Suprapubic skin (tissue), 4 donors: ENCODE measurements at regions not wholly inside any gene's neighbourhood (a gene's known extent, or its start where the extent isn't known, plus 50 kb on each side); places are given as distances from the start of the nearest gene placed in this dataset.

Experiments used
- DNase-seq, 2 donors: peaks; one replicate each; pipeline ENCODE4 v3.0.0-alpha.2; 2019; ENCODE audit warnings: low spot score in 2 of 2
- H3K27ac ChIP-seq: fragments of 200-600 bp; sonication (generic); one replicate; pipeline ENCODE4 v1.5.1; 2019
- H3K27me3 ChIP-seq: fragments of 200-600 bp; sonication (generic); one replicate; pipeline ENCODE4 v1.5.1; 2019
- H3K36me3 ChIP-seq: fragments of 200-600 bp; sonication (generic); one replicate; pipeline ENCODE4 v1.5.1; 2019
- H3K4me1 ChIP-seq: fragments of 200-600 bp; sonication (generic); one replicate; pipeline ENCODE4 v1.5.1; 2019
- H3K4me3 ChIP-seq: fragments of 200-600 bp; sonication (generic); one replicate; pipeline ENCODE4 v1.5.1; 2019; ENCODE audit warnings: mild to moderate bottlenecking
- H3K9me3 ChIP-seq: fragments of 200-600 bp; sonication (generic); one replicate; pipeline ENCODE4 v1.5.1; 2019
- EP300 ChIP-seq: sonication (generic); formaldehyde crosslinking; IDR thresholded peaks from one replicate; pipeline ENCODE4 v1.6.1; 2017; ENCODE audit warnings: antibody characterized with exemption
- POLR2A ChIP-seq, 2 donors: fragments of 450-650 bp; IDR thresholded peaks; one replicate each; pipeline ENCODE4 v1.6.1; 2017; ENCODE audit warnings: antibody characterized with exemption in 2 of 2, mild to moderate bottlenecking in 2 of 2, moderate library complexity in 2 of 2
- POLR2AphosphoS5 ChIP-seq, 3 donors: sonication (generic); formaldehyde crosslinking; IDR thresholded peaks; one replicate each; pipeline ENCODE4 v1.6.1; 2017; ENCODE audit warnings: antibody characterized with exemption in 3 of 3
- WGBS: methylation state at CpG from one replicate; pipeline ENCODE4 v1.1.5; 2018; 5-methylcytosine and 5-hydroxymethylcytosine counted together
- TF ChIP-seq, protein P1 (sequence below), 2 donors: fragments of 200-600 bp in 1 of 2; fragments of 450-650 bp in 1 of 2; sonication (generic) in 1 of 2; IDR thresholded peaks; one replicate each; pipeline ENCODE4 v1.5.1; 2016 to 2019; ENCODE audit warnings: antibody characterized with exemption in 2 of 2, mild to moderate bottlenecking in 1 of 2, moderate library complexity in 1 of 2

- H3K27ac ChIP-seq, result no peak overlapping the region
- H3K4me1 ChIP-seq, result no peaks in the 10 kb centered on the region
- H3K36me3 ChIP-seq, result no peaks in the 10 kb centered on the region
- H3K9me3 ChIP-seq, result no peaks in the 10 kb centered on the region
- TF ChIP-seq, protein P1, sequence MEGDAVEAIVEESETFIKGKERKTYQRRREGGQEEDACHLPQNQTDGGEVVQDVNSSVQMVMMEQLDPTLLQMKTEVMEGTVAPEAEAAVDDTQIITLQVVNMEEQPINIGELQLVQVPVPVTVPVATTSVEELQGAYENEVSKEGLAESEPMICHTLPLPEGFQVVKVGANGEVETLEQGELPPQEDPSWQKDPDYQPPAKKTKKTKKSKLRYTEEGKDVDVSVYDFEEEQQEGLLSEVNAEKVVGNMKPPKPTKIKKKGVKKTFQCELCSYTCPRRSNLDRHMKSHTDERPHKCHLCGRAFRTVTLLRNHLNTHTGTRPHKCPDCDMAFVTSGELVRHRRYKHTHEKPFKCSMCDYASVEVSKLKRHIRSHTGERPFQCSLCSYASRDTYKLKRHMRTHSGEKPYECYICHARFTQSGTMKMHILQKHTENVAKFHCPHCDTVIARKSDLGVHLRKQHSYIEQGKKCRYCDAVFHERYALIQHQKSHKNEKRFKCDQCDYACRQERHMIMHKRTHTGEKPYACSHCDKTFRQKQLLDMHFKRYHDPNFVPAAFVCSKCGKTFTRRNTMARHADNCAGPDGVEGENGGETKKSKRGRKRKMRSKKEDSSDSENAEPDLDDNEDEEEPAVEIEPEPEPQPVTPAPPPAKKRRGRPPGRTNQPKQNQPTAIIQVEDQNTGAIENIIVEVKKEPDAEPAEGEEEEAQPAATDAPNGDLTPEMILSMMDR (IDR thresholded peaks at IDR 0.05), result no peak
- no peak for TF ChIP-seq POLR2AphosphoS5 (IDR thresholded peaks at IDR 0.05)
- TF ChIP-seq EP300, result no peak
- no peak for TF ChIP-seq POLR2A (IDR thresholded peaks at IDR 0.05)
- DNase-seq, result no peak
- peaks cover under 1% of the 10 kb centered on the region for H3K27me3 ChIP-seq
- no peak overlapping the region for H3K4me3 ChIP-seq
- WGBS, result 78% methylated on average over 5 of the region's 5 CpGs
Measured at GRCh38 chr21:38139380-38140168, 117.2 kb upstream of the KCNJ15 start.

DNA sequence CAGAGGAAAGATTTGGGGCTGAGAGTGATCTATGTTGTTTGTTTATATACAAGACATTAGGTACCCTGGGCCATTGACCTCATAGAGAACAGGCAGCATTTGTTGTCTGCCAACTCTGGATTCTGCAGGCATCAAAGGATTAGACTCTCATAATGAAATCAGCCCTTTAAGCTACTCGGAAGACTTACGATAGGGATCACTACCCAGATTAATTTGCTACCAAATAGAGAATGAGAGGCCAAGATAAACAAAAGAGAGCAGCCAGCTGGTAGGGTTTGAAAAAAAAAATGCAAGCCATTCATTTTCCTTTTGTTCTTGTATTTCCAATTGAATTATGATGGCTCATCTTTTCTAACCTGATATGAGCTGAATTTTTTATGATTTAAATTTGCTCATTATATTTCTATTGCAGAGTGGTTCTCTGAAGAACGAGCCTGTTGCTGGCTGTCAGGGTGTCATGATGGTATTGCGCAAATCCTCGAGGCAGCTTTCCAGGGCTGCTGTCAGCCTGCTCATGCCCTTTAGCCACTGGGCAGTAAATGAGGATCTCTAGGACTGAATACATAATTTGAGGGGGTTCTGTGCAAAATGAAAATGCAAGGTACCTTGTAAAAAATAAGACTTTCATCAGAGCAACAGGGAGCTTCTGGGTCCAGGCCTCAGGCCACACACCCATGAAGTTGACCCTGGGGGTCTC, 116.4 kb upstream of the KCNJ15 start:
- DNase-seq, result no peak
- no peak overlapping the region for H3K4me3 ChIP-seq
- 40% methylated on average over 5 of the region's 5 CpGs for WGBS
- no peaks in the 10 kb centered on the region for H3K27me3 ChIP-seq
- TF ChIP-seq POLR2AphosphoS5 (IDR thresholded peaks at IDR 0.05) (no peak), POLR2A (IDR thresholded peaks at IDR 0.05) (no peak), EP300 (no peak)
- TF ChIP-seq, protein P1 (IDR thresholded peaks at IDR 0.05), result no peak
- no peaks in the 10 kb centered on the region for H3K4me1 ChIP-seq
- H3K27ac ChIP-seq, result no peak overlapping the region
- H3K36me3 ChIP-seq, result no peaks in the 10 kb centered on the region
- H3K9me3 ChIP-seq, result no peaks in the 10 kb centered on the region

GRCh38 chr21:38142224-38142623, 114.6 kb upstream of the KCNJ15 start:
- no peak for TF ChIP-seq POLR2A (IDR thresholded peaks at IDR 0.05)
- TF ChIP-seq, protein P1 (IDR thresholded peaks at IDR 0.05), result no peak
- no peak for TF ChIP-seq POLR2AphosphoS5 (IDR thresholded peaks at IDR 0.05)
- TF ChIP-seq EP300, result no peak
- H3K27ac ChIP-seq, result no peak overlapping the region
- DNase-seq, result no peak

DNA sequence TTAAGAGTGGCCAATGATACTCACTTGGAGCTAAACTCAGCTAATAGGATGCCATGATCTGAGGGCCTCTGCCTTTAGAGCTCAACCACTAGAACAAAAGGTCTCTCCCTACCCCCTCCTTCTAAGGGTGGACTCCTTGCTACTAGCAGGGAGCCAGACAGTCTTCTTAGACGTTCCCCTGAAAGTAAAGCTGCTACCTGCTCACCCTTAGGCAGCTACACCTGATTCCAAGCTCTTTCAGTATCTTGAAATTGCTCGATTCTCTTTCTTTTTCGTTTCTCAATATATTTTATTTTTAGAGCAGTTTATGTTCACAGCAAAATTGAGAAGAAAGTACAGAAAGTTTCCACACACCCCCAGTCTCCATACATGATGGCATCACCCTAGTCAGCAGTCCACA, 112.6 kb upstream of the KCNJ15 start:
- H3K36me3 ChIP-seq, result no peaks in the 10 kb centered on the region
- no peak overlapping the region for H3K4me3 ChIP-seq
- H3K4me1 ChIP-seq, result no peaks in the 10 kb centered on the region
- H3K27ac ChIP-seq, result no peak overlapping the region
- no peaks in the 10 kb centered on the region for H3K9me3 ChIP-seq
- TF ChIP-seq, protein P1 (IDR thresholded peaks at IDR 0.05), result no peak
- TF ChIP-seq POLR2AphosphoS5 (IDR thresholded peaks at IDR 0.05), result no peak
- no peak for TF ChIP-seq POLR2A (IDR thresholded peaks at IDR 0.05)
- no peak for TF ChIP-seq EP300
- no peaks in the 10 kb centered on the region for H3K27me3 ChIP-seq
- DNase-seq, result no peak
- WGBS, result 63% methylated on average over 3 of the region's 3 CpGs

More at GRCh38 chr21:38142224-38142623, 114.6 kb upstream of the KCNJ15 start:
- Histone ChIP-seq H3K4me1 (no peaks in the 10 kb centered on the region), H3K9me3 (no peaks in the 10 kb centered on the region), H3K4me3 (no peak overlapping the region), H3K36me3 (no peaks in the 10 kb centered on the region), H3K27me3 (no peaks in the 10 kb centered on the region)

DNA sequence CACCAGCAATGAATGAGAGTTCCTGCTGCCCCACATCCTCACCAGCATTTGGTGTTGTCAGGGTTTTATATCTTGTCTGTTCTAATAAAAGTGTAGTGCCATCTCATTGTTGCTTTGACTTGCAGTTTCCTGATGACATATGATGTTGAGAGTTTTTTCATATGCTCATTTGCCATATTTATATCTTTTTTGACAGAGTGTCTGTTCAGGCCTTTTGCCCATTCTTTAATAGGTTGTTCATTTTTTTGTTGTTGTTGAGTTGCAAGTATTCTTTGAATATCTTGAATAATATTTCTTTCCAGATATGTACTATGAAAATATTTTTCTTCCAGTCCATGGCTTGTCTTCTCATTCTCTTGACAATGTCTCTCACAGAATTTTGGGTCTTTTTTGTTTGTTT, 111.7 kb upstream of the KCNJ15 start:
- no peak for DNase-seq
- TF ChIP-seq EP300 (no peak), POLR2AphosphoS5 (IDR thresholded peaks at IDR 0.05) (no peak)
- TF ChIP-seq, protein P1 (IDR thresholded peaks at IDR 0.05), result no peak
- peaks cover 3% of the 10 kb centered on the region for H3K27me3 ChIP-seq
- H3K4me1 ChIP-seq, result no peaks in the 10 kb centered on the region
- no peaks in the 10 kb centered on the region for H3K36me3 ChIP-seq
- H3K9me3 ChIP-seq, result no peaks in the 10 kb centered on the region
- H3K27ac ChIP-seq, result no peak overlapping the region
- no peak overlapping the region for H3K4me3 ChIP-seq
